ENCODE measurements at regions not wholly inside any gene's neighbourhood (a gene's known extent, or its start where the extent isn't known, plus 50 kb on each side); places are given as distances from the start of the nearest gene placed in this dataset.
"Not testable (repeated sequence)": the region's sequence is repeated elsewhere in the genome, so short reads cannot be mapped to it uniquely, and the experiment has no call there.

DNA sequence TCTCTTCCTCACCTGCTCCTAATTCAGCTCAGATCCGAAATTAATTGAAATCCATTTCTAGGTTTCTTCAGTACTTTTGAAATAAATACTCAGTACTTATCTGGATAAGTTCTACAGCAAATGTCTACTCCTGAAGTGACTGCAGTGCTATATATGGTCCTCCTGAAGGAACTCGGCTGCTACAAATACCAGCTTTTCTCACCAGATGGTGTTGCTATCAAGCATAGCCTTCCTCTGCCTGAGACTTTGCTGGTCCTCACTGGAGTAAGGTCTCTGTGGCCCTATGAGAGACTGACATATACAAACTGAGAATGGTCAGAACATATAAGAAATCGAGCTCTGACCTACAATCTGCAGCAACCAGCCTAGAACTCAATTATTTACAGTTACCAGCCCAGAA is 161.6 kb downstream of the NDFIP2 start:
- no peak for DNase-seq

DNA sequence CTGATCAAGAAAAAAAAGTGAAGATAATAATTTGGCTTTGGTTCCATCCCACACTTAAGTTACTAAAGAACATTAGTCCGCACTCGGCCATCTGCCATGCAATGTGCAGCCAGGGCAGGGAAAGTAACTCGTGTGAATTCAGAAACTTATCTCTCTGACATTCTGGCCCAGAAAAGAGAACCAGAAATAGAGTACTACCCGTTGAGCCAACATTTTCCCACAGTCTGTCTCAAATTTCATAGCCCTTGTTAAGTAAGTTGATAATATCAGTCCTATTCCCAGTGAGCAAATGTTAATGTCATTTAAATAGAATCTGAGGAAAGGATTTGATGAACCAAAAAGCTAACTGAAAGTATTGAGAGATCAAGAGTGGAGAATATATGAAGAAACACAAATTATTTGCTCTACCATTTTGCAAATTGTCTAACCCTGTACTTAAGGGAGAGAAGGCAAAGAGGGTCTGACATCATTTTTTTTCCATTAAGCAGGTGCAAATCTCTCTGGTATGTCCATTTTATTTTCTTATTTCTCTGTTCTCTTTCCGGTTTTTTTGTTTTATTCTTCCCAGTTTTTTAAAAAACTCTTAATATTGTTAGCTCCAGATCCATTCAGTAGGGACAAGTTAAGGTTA is 156.3 kb downstream of the NDFIP2 start:
- no peak for DNase-seq

DNA sequence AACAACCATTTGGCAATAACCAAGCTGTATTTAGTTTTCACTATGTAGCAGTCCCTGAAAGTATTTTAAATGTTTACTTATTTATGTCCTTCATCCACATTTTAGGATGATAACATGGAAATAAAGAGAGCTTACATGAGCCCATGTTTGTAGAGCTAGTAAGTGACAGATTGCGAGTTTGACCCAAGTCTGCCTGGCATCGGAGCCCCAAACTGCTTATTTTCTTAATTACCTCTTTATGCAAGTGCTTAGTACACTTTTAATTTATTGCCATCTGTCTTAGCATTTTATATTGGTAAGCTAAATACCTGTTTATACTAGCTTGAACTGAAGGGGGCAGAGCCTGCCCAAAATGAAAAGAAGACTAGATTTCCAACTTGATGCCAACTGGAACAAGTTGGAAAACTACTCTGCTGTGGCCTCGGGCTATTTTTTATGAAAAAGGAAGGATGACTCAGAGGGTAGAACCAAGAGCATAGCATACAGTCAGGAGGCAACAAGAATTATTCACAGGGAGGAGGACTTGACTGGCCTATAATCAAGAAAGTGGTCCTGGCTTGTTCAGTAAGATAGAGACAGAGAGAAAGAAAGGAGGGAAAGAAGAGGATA is 150.2 kb downstream of the NDFIP2 start:
- no peak for DNase-seq

DNA sequence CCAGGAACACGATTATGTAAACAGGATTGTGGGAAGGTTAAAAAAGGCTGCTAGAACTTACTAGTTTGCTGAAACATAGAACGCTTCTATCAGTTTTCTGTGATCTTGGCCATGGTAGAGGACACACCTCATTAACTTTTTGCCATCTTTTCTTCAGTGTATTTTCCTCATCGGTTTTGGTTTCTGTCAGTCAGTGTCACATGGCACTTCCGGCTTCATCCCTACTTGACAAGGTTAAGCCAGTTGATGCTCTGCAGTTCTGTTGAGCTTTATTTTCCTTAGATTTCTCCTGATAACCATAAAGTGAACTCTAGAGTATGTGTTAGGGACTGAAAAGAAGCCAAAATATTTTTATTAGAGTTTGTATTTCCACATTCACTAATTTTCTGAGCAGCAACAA is 147.5 kb downstream of the NDFIP2 start:
- DNase-seq: no peak

DNA sequence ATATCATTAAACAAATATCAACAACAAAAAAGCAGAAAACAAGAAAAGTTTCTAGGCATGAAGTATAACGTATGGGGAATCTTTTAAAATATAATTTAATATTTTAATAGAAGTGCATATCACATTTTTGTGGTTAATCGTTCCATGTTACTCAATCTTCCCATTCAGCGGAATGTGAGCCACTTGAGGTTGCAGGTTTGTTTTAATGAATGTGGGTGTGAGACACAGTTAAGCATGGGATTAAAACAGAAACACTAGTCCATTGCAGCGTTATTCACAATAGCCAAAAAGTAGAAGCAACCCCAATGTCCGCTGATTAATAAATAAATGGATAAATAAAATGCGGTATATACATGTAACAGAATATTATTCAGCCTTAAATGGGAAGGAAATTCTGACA is 146.0 kb downstream of the NDFIP2 start:
- DNase-seq: no peak

DNA sequence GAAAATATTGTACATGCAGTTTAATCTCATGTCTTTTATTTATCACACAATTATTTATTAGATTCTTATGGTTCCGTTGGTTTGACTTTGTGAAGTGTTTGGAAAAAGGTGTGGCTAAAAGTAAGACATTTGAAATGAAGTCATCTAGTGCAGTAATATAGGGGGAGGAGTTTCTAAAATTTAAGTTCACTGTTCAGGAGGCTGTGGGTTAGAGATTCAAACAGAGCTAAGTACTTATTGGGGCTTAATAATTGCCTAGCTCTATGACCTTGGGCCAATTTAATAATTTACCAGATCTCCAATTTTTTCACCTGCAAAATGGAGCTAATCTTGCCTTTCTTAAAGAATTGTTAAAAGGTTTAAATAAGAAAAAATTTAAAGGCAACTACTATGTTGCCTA is 144.6 kb downstream of the NDFIP2 start:
- no peak for DNase-seq

DNA sequence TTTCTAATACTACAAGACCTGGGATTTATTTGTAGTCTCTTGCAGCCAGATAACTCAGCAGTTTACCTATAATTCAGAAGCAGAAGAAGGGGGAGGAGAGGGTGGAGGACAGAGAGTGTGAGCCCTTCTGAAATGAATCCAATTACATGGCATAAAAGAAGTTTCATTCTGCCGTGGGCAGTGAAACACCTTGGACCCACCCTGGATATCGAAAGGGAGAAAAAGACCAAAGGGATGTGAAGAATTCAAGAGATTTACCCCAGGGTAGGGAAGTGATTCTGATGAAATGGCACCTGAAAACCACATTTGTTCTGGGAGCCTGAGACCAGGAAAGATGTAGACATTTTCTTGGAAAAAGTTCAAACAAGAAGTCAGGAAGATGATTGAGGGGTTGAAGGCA is 140.9 kb downstream of the NDFIP2 start:
- DNase-seq: no peak

DNA sequence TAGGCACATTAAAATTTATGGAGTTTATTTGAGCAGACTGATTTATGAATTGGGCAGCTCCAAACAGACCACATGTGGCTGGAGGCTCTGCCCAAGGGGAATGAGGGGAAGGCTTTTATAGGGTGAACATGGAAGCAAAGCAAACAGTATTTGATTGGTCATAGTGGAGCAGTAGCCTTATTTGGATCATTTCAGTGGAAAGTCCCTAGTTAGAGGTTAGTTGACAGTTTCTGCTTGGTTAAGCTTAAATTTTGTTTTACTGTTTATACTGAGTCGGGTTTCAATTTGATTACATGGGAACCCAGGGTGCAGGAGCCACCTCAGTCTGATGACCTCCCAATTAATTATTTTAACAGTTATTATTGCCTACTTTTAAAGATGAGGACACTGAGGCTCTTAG is 140.5 kb downstream of the NDFIP2 start:
- no peak for DNase-seq

DNA sequence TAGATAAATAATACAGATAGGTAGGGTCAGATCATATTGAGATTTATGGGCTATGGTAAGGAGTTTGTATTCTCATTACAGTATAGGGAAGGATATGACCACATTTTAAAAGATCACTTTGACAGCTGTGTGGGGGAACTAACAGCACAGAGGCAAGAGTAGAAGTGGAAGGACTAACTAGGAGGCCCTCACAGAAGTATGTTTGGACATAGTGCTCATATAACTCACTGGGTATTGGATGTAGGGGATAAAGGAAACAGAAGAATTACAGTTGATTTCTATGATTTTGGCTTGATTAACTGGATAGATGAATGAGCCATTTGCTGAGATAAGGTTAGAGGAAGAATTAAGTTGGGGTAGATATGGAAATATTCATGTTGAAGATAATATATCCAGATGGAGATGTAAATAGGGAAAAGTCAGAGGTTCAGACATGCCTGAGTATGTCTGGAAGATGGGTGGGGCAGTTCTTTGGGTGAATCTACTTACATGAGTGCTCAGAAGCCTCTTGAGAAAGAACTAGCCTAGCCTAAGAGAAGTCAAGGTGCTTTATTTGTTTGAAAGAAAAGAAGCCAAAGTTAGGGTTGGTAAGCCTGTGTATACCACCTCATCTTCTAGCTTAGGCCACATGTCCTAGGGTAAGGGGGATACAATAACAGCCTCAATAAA is 133.4 kb downstream of the NDFIP2 start:
- DNase-seq: no peak

DNA sequence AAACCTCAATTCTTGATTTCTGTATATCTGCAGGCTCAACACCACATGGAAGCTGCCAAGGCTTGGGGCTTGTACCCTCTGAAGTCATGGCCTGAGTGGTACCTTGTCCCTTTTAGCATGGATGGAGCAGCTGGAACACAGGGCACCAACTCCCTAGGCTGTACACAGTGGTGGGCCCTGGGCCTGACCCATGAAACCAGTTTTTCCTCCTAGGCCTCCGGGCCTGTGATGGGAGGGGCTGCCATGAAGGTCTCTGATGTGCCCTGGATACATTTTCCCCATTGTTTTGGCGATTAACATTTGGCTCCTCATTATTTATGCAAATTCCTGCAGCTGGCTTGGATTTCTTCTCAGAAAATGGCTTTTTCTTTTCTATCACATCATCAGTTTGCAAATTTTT is 131.6 kb downstream of the NDFIP2 start:
- DNase-seq: no peak

DNA sequence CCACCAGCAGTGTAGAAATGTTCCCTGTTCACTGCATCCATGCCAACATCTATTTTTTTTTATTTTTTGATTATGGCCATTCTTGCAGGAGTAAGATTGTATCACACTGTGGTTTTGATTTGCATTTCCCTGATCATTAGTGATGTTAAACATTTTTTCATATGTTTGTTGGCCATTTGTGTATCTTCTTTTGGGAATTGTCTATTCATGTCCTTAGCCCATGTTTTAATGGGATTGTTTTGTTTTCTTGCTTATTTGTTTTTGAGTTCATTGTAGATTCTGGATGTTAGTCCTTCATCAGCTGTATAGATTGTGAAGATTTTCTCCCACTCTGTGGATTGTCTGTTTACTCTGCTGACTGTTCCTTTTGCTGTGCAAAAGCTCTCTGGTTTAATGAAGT is 126.9 kb downstream of the NDFIP2 start:
- DNase-seq: not testable (repeated sequence)
